H1 (cell line): ENCODE measurements at regions not wholly inside any gene's neighbourhood (a gene's known extent, or its start where the extent isn't known, plus 50 kb on each side); places are given as distances from the start of the nearest gene placed in this dataset.

Source experiments
- CTCF ChIA-PET: fragments of 300-600 bp; sonication (Branson Sonifier 250); formaldehyde crosslinking; loops from one replicate; lab custom pipeline; 2021; ENCODE audit not compliant: partially characterized antibody; lab: Charles Lee
- POLR2A ChIA-PET: fragments of 300-600 bp; sonication (Branson Sonifier 250); formaldehyde crosslinking; loops from one replicate; lab custom pipeline; 2021; ENCODE audit warnings: inconsistent platforms; ENCODE audit not compliant: partially characterized antibody; lab: Charles Lee
- DNase-seq, 2 experiments: peaks; one replicate each; pipeline versions ENCODE4 v3.0.0 to v3.0.0-alpha.2; 2010 to 2022; ENCODE audit warnings: low spot score in 2 of 2, low read depth in 1 of 2, mixed read lengths in 1 of 2
- FAIRE-seq: peaks from 2 replicates; lab custom pipeline; 2011; peaks lifted over from hg19 to GRCh38; lab: Jason Lieb, UNC
- H2AFZ ChIP-seq: 2 replicates; pipeline ENCODE4 v1.8.1; 2012; ENCODE audit warnings: low read length, inconsistent platforms
- H2AK5ac ChIP-seq: 2 replicates; pipeline ENCODE4 v1.6.1; 2013; ENCODE audit warnings: low read depth, low read length
- H2BK120ac ChIP-seq: replicated peaks from 2 replicates; pipeline ENCODE3; 2013; ENCODE audit warnings: low read depth, low read length, inconsistent platforms
- H2BK12ac ChIP-seq: 2 replicates; pipeline ENCODE4 v1.6.1; 2013; ENCODE audit warnings: low read depth, low read length
- H2BK15ac ChIP-seq: 2 replicates; pipeline ENCODE4 v1.6.1; 2013; ENCODE audit warnings: low read length
- H2BK20ac ChIP-seq: 2 replicates; pipeline ENCODE4 v1.6.1; 2013; ENCODE audit warnings: low read length
- H2BK5ac ChIP-seq: 2 replicates; pipeline ENCODE4 v1.6.1; 2013; ENCODE audit warnings: low read depth, low read length
- H3K14ac ChIP-seq: 2 replicates; pipeline ENCODE4 v1.6.1; 2013; ENCODE audit warnings: inconsistent platforms; ENCODE audit not compliant: insufficient read length
- H3K18ac ChIP-seq: 2 replicates; pipeline ENCODE4 v1.6.1; 2013; ENCODE audit warnings: low read length; ENCODE audit errors: extremely low read depth
- H3K23ac ChIP-seq: 2 replicates; pipeline ENCODE4 v1.6.1; 2013; ENCODE audit warnings: inconsistent platforms; ENCODE audit not compliant: insufficient read length
- H3K23me2 ChIP-seq: 2 replicates; pipeline ENCODE4 v1.6.1; 2013; ENCODE audit warnings: low read depth, low read length
- H3K27ac ChIP-seq: 2 replicates; pipeline ENCODE4 v1.6.1; 2011; ENCODE audit warnings: low read depth, low read length, inconsistent platforms
- H3K27me3 ChIP-seq, 4 experiments: replicated peaks in 1 of 4; 1 replicate in 1 of 4; 2 replicates in 3 of 4; pipeline versions ENCODE4 v1.6.1 to v1.8.1; 2011 to 2013; ENCODE audit warnings: low read length in 3 of 4, mild to moderate bottlenecking in 3 of 4, inconsistent platforms in 2 of 4, mixed read lengths in 2 of 4, moderate library complexity in 1 of 4; ENCODE audit not compliant: control insufficient read depth in 3 of 4, insufficient read depth in 3 of 4; ENCODE audit errors: extremely low read depth in 1 of 4
- H3K36me3 ChIP-seq, 4 experiments: 2 replicates each; pipeline versions ENCODE4 v1.6.1 to v1.8.1; 2011 to 2013; ENCODE audit warnings: mild to moderate bottlenecking in 4 of 4, low read length in 3 of 4, moderate library complexity in 2 of 4, control low read depth in 1 of 4, inconsistent platforms in 1 of 4; ENCODE audit not compliant: insufficient read depth in 4 of 4, control insufficient read depth in 2 of 4
- H3K4ac ChIP-seq: replicated peaks from 2 replicates; pipeline ENCODE3; 2013; ENCODE audit warnings: low read length, low read depth, mixed read lengths, inconsistent platforms; ENCODE audit not compliant: insufficient read length
- H3K4me1 ChIP-seq, 4 experiments: replicated peaks in 1 of 4; 1 replicate in 1 of 4; 2 replicates in 3 of 4; pipeline versions ENCODE4 v1.6.1 to v1.8.1; 2011 to 2013; ENCODE audit warnings: low read length in 3 of 4, inconsistent platforms in 2 of 4, mixed read lengths in 1 of 4; ENCODE audit not compliant: insufficient read depth in 4 of 4, control insufficient read depth in 3 of 4
- H3K4me2 ChIP-seq, 2 experiments: 2 replicates each; pipeline versions ENCODE4 v1.6.1 to v1.8.1; 2011 to 2013; ENCODE audit warnings: low read depth in 2 of 2, low read length in 2 of 2, control low read depth in 1 of 2, inconsistent platforms in 1 of 2, mild to moderate bottlenecking in 1 of 2; ENCODE audit not compliant: insufficient read depth in 1 of 2
- H3K4me3 ChIP-seq, 4 experiments: fragments of 200-600, 300-600 bp in 1 of 4; sonication (generic), shearing (Covaris generic), sonication (Bioruptor Twin) in 1 of 4; 2 replicates each; pipeline versions ENCODE4 v1.5.1 to v1.8.1; 2011 to 2016; ENCODE audit warnings: low read length in 4 of 4, low read depth in 3 of 4, control low read depth in 2 of 4, inconsistent platforms in 2 of 4, mild to moderate bottlenecking in 2 of 4, mixed read lengths in 1 of 4, moderate library complexity in 1 of 4; ENCODE audit not compliant: insufficient read depth in 2 of 4; ENCODE audit errors: extremely low read depth in 1 of 4
- H3K56ac ChIP-seq: replicated peaks from 2 replicates; pipeline ENCODE3; 2013; ENCODE audit warnings: low read depth, mild to moderate bottlenecking, mixed read lengths, low read length, inconsistent platforms; ENCODE audit not compliant: insufficient read length
- H3K79me1 ChIP-seq: 2 replicates; pipeline ENCODE4 v1.6.1; 2013; ENCODE audit warnings: low read depth, low read length, control low read depth
- H3K79me2 ChIP-seq, 2 experiments: 2 replicates each; pipeline versions ENCODE4 v1.6.1 to v1.8.1; 2012 to 2013; ENCODE audit warnings: low read length in 2 of 2, mild to moderate bottlenecking in 2 of 2, inconsistent platforms in 1 of 2; ENCODE audit not compliant: insufficient read depth in 2 of 2, control insufficient read depth in 1 of 2
- H3K9ac ChIP-seq, 4 experiments: replicated peaks in 1 of 4; 1 replicate in 1 of 4; 2 replicates in 3 of 4; pipeline versions ENCODE4 v1.6.1 to v1.8.1; 2011 to 2013; ENCODE audit warnings: low read depth in 3 of 4, low read length in 3 of 4, control low read depth in 2 of 4, mild to moderate bottlenecking in 2 of 4, moderate library complexity in 2 of 4, inconsistent platforms in 1 of 4; ENCODE audit errors: extremely low read depth in 1 of 4
- H3K9me3 ChIP-seq, 2 experiments: 2 replicates each; pipeline versions ENCODE4 v1.6.1 to v1.8.1; 2012 to 2013; ENCODE audit warnings: mild to moderate bottlenecking in 2 of 2, moderate library complexity in 2 of 2, control low read depth in 1 of 2, inconsistent platforms in 1 of 2, low read depth in 1 of 2, low read length in 1 of 2, mixed read lengths in 1 of 2; ENCODE audit not compliant: insufficient read depth in 2 of 2
- H4K20me1 ChIP-seq, 2 experiments: replicated peaks in 1 of 2; 2 replicates each; pipeline versions ENCODE3 to v1.8.1; 2011 to 2013; ENCODE audit warnings: inconsistent platforms in 2 of 2, low read length in 2 of 2, mild to moderate bottlenecking in 1 of 2; ENCODE audit not compliant: insufficient read depth in 2 of 2, control insufficient read depth in 1 of 2
- H4K5ac ChIP-seq: 2 replicates; pipeline ENCODE4 v1.6.1; 2013; ENCODE audit warnings: low read length, low read depth, mixed read lengths, inconsistent platforms; ENCODE audit not compliant: insufficient read length
- H4K8ac ChIP-seq: 2 replicates; pipeline ENCODE4 v1.8.0; 2013; ENCODE audit warnings: mild to moderate bottlenecking, moderate library complexity, low read length, inconsistent platforms; ENCODE audit not compliant: insufficient read depth; ENCODE audit errors: extremely low read depth
- H4K91ac ChIP-seq: replicated peaks from 2 replicates; pipeline ENCODE3; 2013; ENCODE audit warnings: low read length, mixed read lengths, inconsistent platforms; ENCODE audit not compliant: insufficient read length
- BACH1 ChIP-seq: IDR thresholded peaks from 2 replicates; pipeline ENCODE4 v1.6.1; 2012; ENCODE audit warnings: low read length, improper control_type of control experiment
- CBX8 ChIP-seq: fragments of 300-800, 300-1000 bp; sonication (generic); IDR thresholded peaks from 2 replicates; pipeline ENCODE4 v1.7.1; 2016; ENCODE audit warnings: low read depth, low read length, borderline replicate concordance
- CREB1 ChIP-seq: IDR thresholded peaks from 2 replicates; pipeline ENCODE4 v1.6.1; 2012; ENCODE audit warnings: inconsistent platforms
- EP300 ChIP-seq, 2 experiments: IDR thresholded peaks; 1 replicate in 1 of 2; 2 replicates in 1 of 2; pipeline ENCODE4 v1.6.1; 2011 to 2012; ENCODE audit warnings: low read depth in 2 of 2, low read length in 2 of 2, mild to moderate bottlenecking in 2 of 2, borderline replicate concordance in 1 of 2, inconsistent platforms in 1 of 2, moderate library complexity in 1 of 2
- FOSL1 ChIP-seq: IDR thresholded peaks from 2 replicates; pipeline ENCODE4 v1.6.1; 2011; ENCODE audit warnings: mild to moderate bottlenecking, low read depth, low read length, moderate library complexity; ENCODE audit not compliant: insufficient read depth
- MAFK ChIP-seq: IDR thresholded peaks from 2 replicates; pipeline ENCODE4 v1.6.1; 2012; ENCODE audit warnings: low read depth, mild to moderate bottlenecking, improper control_type of control experiment, low read length
- MAX ChIP-seq: IDR thresholded peaks from 2 replicates; pipeline ENCODE4 v1.6.1; 2012; ENCODE audit warnings: inconsistent platforms
- NANOG ChIP-seq: IDR thresholded peaks from 2 replicates; pipeline ENCODE4 v1.6.1; 2011; ENCODE audit warnings: low read length, low read depth, mild to moderate bottlenecking, inconsistent platforms; ENCODE audit not compliant: insufficient read depth, poor library complexity, severe bottlenecking
- POLR2AphosphoS5 ChIP-seq: IDR thresholded peaks from 2 replicates; pipeline ENCODE4 v1.6.1; 2011; ENCODE audit warnings: low read depth, low read length
- POU5F1 ChIP-seq: IDR thresholded peaks from 2 replicates; pipeline ENCODE4 v1.6.1; 2011; ENCODE audit warnings: low read depth, mild to moderate bottlenecking, low read length, moderate library complexity
- RBBP5 ChIP-seq: IDR thresholded peaks from 2 replicates; pipeline ENCODE4 v1.7.1; 2012; ENCODE audit warnings: low read depth, mild to moderate bottlenecking, inconsistent platforms, low read length, moderate library complexity, borderline replicate concordance
- RFX5 ChIP-seq: IDR thresholded peaks from 2 replicates; pipeline ENCODE4 v1.6.1; 2011; ENCODE audit warnings: low read depth, low read length, improper control_type of control experiment, borderline replicate concordance
- SAP30 ChIP-seq: fragments of 300-600 bp; sonication (generic); IDR thresholded peaks from 2 replicates; pipeline ENCODE4 v1.7.1; 2012; ENCODE audit warnings: low read length, moderate library complexity, mild to moderate bottlenecking, inconsistent platforms; ENCODE audit not compliant: insufficient read depth, insufficient replicate concordance
- SIRT6 ChIP-seq: IDR thresholded peaks from one replicate; pipeline ENCODE4 v1.7.1; 2012; ENCODE audit warnings: low read length, inconsistent platforms
- TCF12 ChIP-seq: IDR thresholded peaks from 2 replicates; pipeline ENCODE4 v1.6.1; 2011; ENCODE audit warnings: low read depth, mild to moderate bottlenecking, low read length
- WGBS, 2 experiments: shearing (Covaris generic) in 1 of 2; methylation state at CpG; one replicate each; pipeline versions ENCODE4 v1.1.6 to v1.1.7; 2013 to 2015; ENCODE audit warnings: low lambda C conversion rate in 2 of 2, mixed read lengths in 2 of 2, inconsistent platforms in 1 of 2, low coverage in 1 of 2, missing lambda C conversion rate in 1 of 2; ENCODE audit not compliant: insufficient replicate concordance in 2 of 2, insufficient coverage in 1 of 2, insufficient read length in 1 of 2; ENCODE audit errors: extremely low coverage in 1 of 2, missing lambda C conversion rate in 1 of 2; 5-methylcytosine and 5-hydroxymethylcytosine counted together

DNA sequence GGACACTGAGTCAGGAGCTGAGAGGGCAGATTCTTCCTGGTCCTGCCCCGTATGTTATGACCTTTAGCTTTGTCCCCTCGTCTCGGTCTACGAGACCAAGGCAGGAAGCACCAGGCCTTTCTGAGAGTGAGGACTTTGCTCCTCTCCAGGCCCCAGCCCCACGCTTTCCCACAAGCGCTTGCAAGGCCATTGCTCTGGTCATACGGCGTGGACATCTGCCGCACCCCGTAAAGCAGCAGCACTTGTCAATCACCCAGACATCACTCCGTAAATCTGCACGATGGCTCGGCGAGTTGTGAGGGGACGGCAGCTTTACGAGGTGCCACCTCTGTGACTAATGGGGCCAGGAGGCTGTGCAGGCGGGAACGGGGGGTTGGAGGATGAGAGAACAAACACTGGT lies 100.8 kb upstream of the TWIST2 start:
- Histone ChIP-seq H3K23ac (no peak overlapping the region), H4K8ac (no peak overlapping the region), H4K5ac (no peak overlapping the region), H2BK120ac (no peak overlapping the region), H4K20me1 (peaks cover 0 to 2% of the 10 kb centered on the region in 2 experiments), H3K4me2 (no peak overlapping the region), H2BK12ac (no peak overlapping the region), H3K4ac (no peak overlapping the region), H3K18ac (no peak overlapping the region), H3K56ac (no peak overlapping the region), H3K27me3 (no peaks in the 10 kb centered on the region), H3K14ac (no peak overlapping the region), H3K27ac (no peak overlapping the region), H2AFZ (no peak overlapping the region), H3K79me2 (no peaks in the 10 kb centered on the region), H3K9ac (no peak overlapping the region), H3K9me3 (peaks cover 2 to 8% of the 10 kb centered on the region in 2 experiments; a peak in 2 of 4 replicates), H3K4me1 (no peaks in the 10 kb centered on the region), H2BK20ac (no peak overlapping the region)
- no peak for DNase-seq
- FAIRE-seq, result no peak
- POLR2A ChIA-PET, result no interaction called here
- 98% methylated on average over 18 of the region's 18 CpGs; no CpG with 5 or more reads in 1 of the 2 experiments for WGBS, 2 experiments
- CTCF ChIA-PET, result interaction anchor here (0.6 kb wide), 1 partner anchor 1441 kb away, joined by 3 read pairs; no protein-coding TSS in a partner anchor
- TF ChIP-seq MAX, result no peak
- TF ChIP-seq RBBP5, result no peak
- TF ChIP-seq RFX5, result no peak
- no peak for TF ChIP-seq BACH1
- TF ChIP-seq TCF12, result no peak
- TF ChIP-seq SAP30, result no peak
- TF ChIP-seq FOSL1, result no peak
- no peak for TF ChIP-seq MAFK
- no peak for TF ChIP-seq SIRT6
- TF ChIP-seq NANOG, result no peak
- no peak for TF ChIP-seq EP300 (IDR thresholded peaks at IDR 0.05; ENCODE audit: borderline replicate concordance in 1 of 2, low read depth in 2 of 2, low read length in 2 of 2)
- no peak for TF ChIP-seq POLR2AphosphoS5
- TF ChIP-seq CREB1, result no peak
- TF ChIP-seq CBX8, result no peak
- no peak for TF ChIP-seq POU5F1
- TF ChIP-seq, all 59 proteins: peak for 0
- Histone ChIP-seq H3K4me3 (no peak overlapping the region), H3K36me3 (no peaks in the 10 kb centered on the region), H3K23me2 (no peaks in the 10 kb centered on the region), H3K79me1 (no peaks in the 10 kb centered on the region), H4K91ac (no peak overlapping the region), H2BK15ac (no peak overlapping the region), H2AK5ac (no peak overlapping the region), H2BK5ac (no peak overlapping the region)
